ENCODE measurements at regions not wholly inside any gene's neighbourhood (a gene's known extent, or its start where the extent isn't known, plus 50 kb on each side); places are given as distances from the start of the nearest gene placed in this dataset.

- no peak for TF ChIP-seq CTCF (IDR thresholded peaks at IDR 0.05; ENCODE audit: insufficient read depth, low read length, missing control alignments)
- H3K4me3 ChIP-seq (ENCODE audit: low read depth, low read length) = no peak overlapping the region
- ChIA-PET POLR2A (no interaction called here), CTCF (no interaction called here)
- no peak for DNase-seq (ENCODE audit: low read depth, low spot score)
These were observed 111.8 kb upstream of the GRIK3 start for GRCh38 chr1:37146071-37146470.

- POLR2A ChIA-PET = no interaction called here
- CTCF ChIA-PET = no interaction called here
- no peak for DNase-seq (ENCODE audit: low read depth, low spot score)
- no peak overlapping the region for H3K4me3 ChIP-seq (ENCODE audit: low read depth, low read length)
- TF ChIP-seq CTCF (IDR thresholded peaks at IDR 0.05; ENCODE audit: insufficient read depth, low read length, missing control alignments) = no peak
These were observed 113.1 kb upstream of the GRIK3 start for GRCh38 chr1:37147392-37147831.

- no peak for DNase-seq (ENCODE audit: low read depth, low spot score)
- no peak overlapping the region for H3K4me3 ChIP-seq (ENCODE audit: low read depth, low read length)
- TF ChIP-seq CTCF (IDR thresholded peaks at IDR 0.05; ENCODE audit: insufficient read depth, low read length, missing control alignments) = no peak
- ChIA-PET POLR2A (no interaction called here), CTCF (no interaction called here)
These were observed 113.6 kb upstream of the GRIK3 start for GRCh38 chr1:37147906-37148305.

- POLR2A ChIA-PET = no interaction called here
- DNase-seq (ENCODE audit: low read depth, low spot score) = no peak
- no peak overlapping the region for H3K4me3 ChIP-seq (ENCODE audit: low read depth, low read length)
- CTCF ChIA-PET = no interaction called here
- no peak for TF ChIP-seq CTCF (IDR thresholded peaks at IDR 0.05; ENCODE audit: insufficient read depth, low read length, missing control alignments)
These were observed 114.3 kb upstream of the GRIK3 start for GRCh38 chr1:37148663-37149062.

- ChIA-PET CTCF (no interaction called here), POLR2A (no interaction called here)
- TF ChIP-seq CTCF (IDR thresholded peaks at IDR 0.05; ENCODE audit: insufficient read depth, low read length, missing control alignments) = no peak
- DNase-seq (ENCODE audit: low read depth, low spot score) = no peak
- no peak overlapping the region for H3K4me3 ChIP-seq (ENCODE audit: low read depth, low read length)
These were observed 115.0 kb upstream of the GRIK3 start for GRCh38 chr1:37149296-37149695.

GRCh38 chr1:37150986-37151385 lies 116.7 kb upstream of the GRIK3 start:
- TF ChIP-seq CTCF (IDR thresholded peaks at IDR 0.05; ENCODE audit: insufficient read depth, low read length, missing control alignments) = no peak
- ChIA-PET POLR2A (no interaction called here), CTCF (no interaction called here)
- DNase-seq (ENCODE audit: low read depth, low spot score) = no peak
- no peak overlapping the region for H3K4me3 ChIP-seq (ENCODE audit: low read depth, low read length)
